Neural cell (in vitro differentiated cells): ENCODE measurements at regions not wholly inside any gene's neighbourhood (a gene's known extent, or its start where the extent isn't known, plus 50 kb on each side); places are given as distances from the start of the nearest gene placed in this dataset.

Source experiments
- H2AFZ ChIP-seq: fragments of 200-600, 300-800 bp; sonication (generic), shearing (Covaris generic); 2 replicates; pipeline ENCODE4 v1.6.0; 2014; ENCODE audit warnings: low read depth, mild to moderate bottlenecking, antibody characterized with exemption, low read length, moderate library complexity
- H3F3A ChIP-seq: fragments of 200-600 bp; shearing (Covaris generic); 2 replicates; pipeline ENCODE4 v1.6.1; 2016; ENCODE audit warnings: mild to moderate bottlenecking, moderate library complexity, mixed read lengths, antibody characterized with exemption, low read length; ENCODE audit not compliant: insufficient read depth, poor library complexity, severe bottlenecking
- H3K27ac ChIP-seq: fragments of 200-600, 300-800 bp; sonication (generic), shearing (Covaris generic); 2 replicates; pipeline ENCODE4 v1.5.1; 2014; ENCODE audit warnings: mild to moderate bottlenecking, low read length, moderate library complexity
- H3K27me3 ChIP-seq: fragments of 300-800, 200-600 bp; sonication (generic), shearing (Covaris generic); 2 replicates; pipeline ENCODE4 v1.6.0; 2014; ENCODE audit warnings: mild to moderate bottlenecking, low read depth, low read length, moderate library complexity; ENCODE audit not compliant: insufficient read depth
- H3K36me3 ChIP-seq: fragments of 300-800, 200-600 bp; sonication (generic), shearing (Covaris generic); 2 replicates; pipeline ENCODE4 v1.5.1; 2014; ENCODE audit warnings: mild to moderate bottlenecking, antibody characterized with exemption, low read length, moderate library complexity; ENCODE audit not compliant: insufficient read depth
- H3K4me2 ChIP-seq: fragments of 300-800, 200-600 bp; sonication (generic), shearing (Covaris generic); 2 replicates; pipeline ENCODE4 v1.6.0; 2014; ENCODE audit warnings: mild to moderate bottlenecking, low read length
- H3K4me3 ChIP-seq: fragments of 300-800, 200-600 bp; sonication (generic), shearing (Covaris generic); 2 replicates; pipeline ENCODE4 v1.5.1; 2014; ENCODE audit warnings: mild to moderate bottlenecking, low read length, moderate library complexity
- H3K79me2 ChIP-seq: fragments of 200-600 bp; shearing (Covaris generic); replicated peaks from 2 replicates; pipeline ENCODE4 v1.6.0; 2014; ENCODE audit warnings: mild to moderate bottlenecking, low read length, moderate library complexity; ENCODE audit not compliant: insufficient read depth
- H3K9ac ChIP-seq: fragments of 300-800, 200-600 bp; sonication (generic), shearing (Covaris generic); 2 replicates; pipeline ENCODE4 v1.6.1; 2016; ENCODE audit warnings: mild to moderate bottlenecking, low read length, mixed read lengths
- H3K9me2 ChIP-seq: fragments of 200-600 bp; shearing (Covaris generic); 2 replicates; pipeline ENCODE4 v1.6.1; 2016; ENCODE audit warnings: mild to moderate bottlenecking, low read length, mixed read lengths; ENCODE audit not compliant: insufficient read depth
- H3K9me3 ChIP-seq: fragments of 200-600, 300-800 bp; sonication (generic), shearing (Covaris generic); 2 replicates; pipeline ENCODE4 v1.6.1; 2016; ENCODE audit warnings: mild to moderate bottlenecking, mixed run types, low read length, moderate library complexity, mixed read lengths
- H4K20me1 ChIP-seq: fragments of 200-600 bp; shearing (Covaris generic); 2 replicates; pipeline ENCODE4 v1.6.1; 2016; ENCODE audit warnings: mild to moderate bottlenecking, mixed run types; ENCODE audit not compliant: insufficient read depth
- EP300 ChIP-seq: fragments of 450-650 bp; conservative IDR thresholded peaks from 2 replicates; pipeline ENCODE4 v1.6.1; 2014; ENCODE audit warnings: antibody characterized with exemption, mild to moderate bottlenecking, moderate library complexity; ENCODE audit not compliant: poor library complexity, severe bottlenecking
- EZH2 ChIP-seq: fragments of 200-600, 300-800 bp; shearing (Covaris generic), sonication (generic); IDR thresholded peaks from 2 replicates; pipeline ENCODE4 v1.6.1; 2014; ENCODE audit warnings: antibody characterized with exemption, low read length, borderline replicate concordance, mild to moderate bottlenecking; ENCODE audit not compliant: insufficient read depth, poor library complexity, severe bottlenecking
- MXI1 ChIP-seq: fragments of 450-650 bp; conservative IDR thresholded peaks from 2 replicates; pipeline ENCODE4 v1.6.1; 2014; ENCODE audit warnings: antibody characterized with exemption, mild to moderate bottlenecking; ENCODE audit not compliant: poor library complexity, severe bottlenecking
- POLR2AphosphoS5 ChIP-seq: IDR thresholded peaks from 2 replicates; pipeline ENCODE4 v1.6.1; 2012
- RAD21 ChIP-seq: fragments of 450-650 bp; conservative IDR thresholded peaks from 2 replicates; pipeline ENCODE4 v1.6.1; 2014; ENCODE audit warnings: antibody characterized with exemption, mild to moderate bottlenecking, moderate library complexity
- REST ChIP-seq: IDR thresholded peaks from 2 replicates; pipeline ENCODE4 v1.6.1; 2012; ENCODE audit warnings: borderline replicate concordance
- SMC3 ChIP-seq: fragments of 450-650 bp; conservative IDR thresholded peaks from 2 replicates; pipeline ENCODE4 v1.6.1; 2014; ENCODE audit warnings: antibody characterized with exemption, mild to moderate bottlenecking, moderate library complexity; ENCODE audit not compliant: poor library complexity
- TF ChIP-seq, protein P1 (sequence below): fragments of 450-650 bp; IDR thresholded peaks from 2 replicates; pipeline ENCODE4 v1.5.1; 2014; ENCODE audit warnings: antibody characterized with exemption, mild to moderate bottlenecking, moderate library complexity; ENCODE audit not compliant: poor library complexity, severe bottlenecking

- no peaks in the 10 kb centered on the region for H3K9me2 ChIP-seq
- H2AFZ ChIP-seq: no peak overlapping the region
- no peak overlapping the region for H3K4me3 ChIP-seq
- H3K79me2 ChIP-seq: no peaks in the 10 kb centered on the region
- no peaks in the 10 kb centered on the region for H4K20me1 ChIP-seq
- H3K9ac ChIP-seq: no peak overlapping the region
- TF ChIP-seq REST (no peak), EP300 (no peak), POLR2AphosphoS5 (no peak), EZH2 (no peak), SMC3 (no peak)
- TF ChIP-seq, protein P1, sequence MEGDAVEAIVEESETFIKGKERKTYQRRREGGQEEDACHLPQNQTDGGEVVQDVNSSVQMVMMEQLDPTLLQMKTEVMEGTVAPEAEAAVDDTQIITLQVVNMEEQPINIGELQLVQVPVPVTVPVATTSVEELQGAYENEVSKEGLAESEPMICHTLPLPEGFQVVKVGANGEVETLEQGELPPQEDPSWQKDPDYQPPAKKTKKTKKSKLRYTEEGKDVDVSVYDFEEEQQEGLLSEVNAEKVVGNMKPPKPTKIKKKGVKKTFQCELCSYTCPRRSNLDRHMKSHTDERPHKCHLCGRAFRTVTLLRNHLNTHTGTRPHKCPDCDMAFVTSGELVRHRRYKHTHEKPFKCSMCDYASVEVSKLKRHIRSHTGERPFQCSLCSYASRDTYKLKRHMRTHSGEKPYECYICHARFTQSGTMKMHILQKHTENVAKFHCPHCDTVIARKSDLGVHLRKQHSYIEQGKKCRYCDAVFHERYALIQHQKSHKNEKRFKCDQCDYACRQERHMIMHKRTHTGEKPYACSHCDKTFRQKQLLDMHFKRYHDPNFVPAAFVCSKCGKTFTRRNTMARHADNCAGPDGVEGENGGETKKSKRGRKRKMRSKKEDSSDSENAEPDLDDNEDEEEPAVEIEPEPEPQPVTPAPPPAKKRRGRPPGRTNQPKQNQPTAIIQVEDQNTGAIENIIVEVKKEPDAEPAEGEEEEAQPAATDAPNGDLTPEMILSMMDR: no peak
- H3K36me3 ChIP-seq: no peaks in the 10 kb centered on the region
- no peaks in the 10 kb centered on the region for H3K27me3 ChIP-seq
- H3K4me2 ChIP-seq: no peak overlapping the region
- H3F3A ChIP-seq: no peaks in the 10 kb centered on the region
- H3K9me3 ChIP-seq: no peaks in the 10 kb centered on the region
- H3K27ac ChIP-seq: no peak overlapping the region
These were observed 176.5 kb upstream of the PDE7B start for GRCh38 chr6:135675026-135675425.

- no peaks in the 10 kb centered on the region for H3K9me2 ChIP-seq
- H2AFZ ChIP-seq: no peak overlapping the region
- no peaks in the 10 kb centered on the region for H3F3A ChIP-seq
- H3K4me3 ChIP-seq: no peak overlapping the region
- H3K79me2 ChIP-seq: no peaks in the 10 kb centered on the region
- H3K27ac ChIP-seq: no peak overlapping the region
- H3K9ac ChIP-seq: no peak overlapping the region
- H3K27me3 ChIP-seq: no peaks in the 10 kb centered on the region
- H4K20me1 ChIP-seq: no peaks in the 10 kb centered on the region
- no peaks in the 10 kb centered on the region for H3K9me3 ChIP-seq
- no peak overlapping the region for H3K4me2 ChIP-seq
- no peaks in the 10 kb centered on the region for H3K36me3 ChIP-seq
- TF ChIP-seq MXI1 (no peak), RAD21 (peak; percentile 99), POLR2AphosphoS5 (no peak), SMC3 (peak; percentile 99), EP300 (no peak)
- TF ChIP-seq, protein P1: peak; percentile 94
These were observed 175.6 kb upstream of the PDE7B start for GRCh38 chr6:135675862-135676261.
